Trophoblast cell (in vitro differentiated cells and primary cell): ENCODE measurements at regions not wholly inside any gene's neighbourhood (a gene's known extent, or its start where the extent isn't known, plus 50 kb on each side); places are given as distances from the start of the nearest gene placed in this dataset.

ENCODE experiments used
- DNase-seq, 2 donors: peaks; one replicate each; pipeline ENCODE4 v3.0.0-alpha.2; 2016
- H2AFZ ChIP-seq: 2 replicates; pipeline ENCODE4 v1.6.1; 2013; ENCODE audit warnings: low read length, moderate library complexity, mild to moderate bottlenecking; ENCODE audit not compliant: insufficient read depth, poor library complexity
- H2AK5ac ChIP-seq: 2 replicates; pipeline ENCODE4 v1.6.1; 2013; ENCODE audit warnings: mild to moderate bottlenecking, low read length
- H2BK120ac ChIP-seq: 2 replicates; pipeline ENCODE4 v1.6.1; 2013; ENCODE audit warnings: low read length, mild to moderate bottlenecking, moderate library complexity; ENCODE audit not compliant: insufficient read depth, poor library complexity
- H2BK12ac ChIP-seq: 2 replicates; pipeline ENCODE4 v1.6.1; 2013; ENCODE audit warnings: mild to moderate bottlenecking, low read length, moderate library complexity
- H2BK5ac ChIP-seq: 2 replicates; pipeline ENCODE4 v1.6.1; 2013; ENCODE audit warnings: low read length, low read depth, moderate library complexity, mild to moderate bottlenecking; ENCODE audit not compliant: poor library complexity
- H3K14ac ChIP-seq: 2 replicates; pipeline ENCODE4 v1.6.1; 2013; ENCODE audit warnings: mild to moderate bottlenecking, low read length
- H3K18ac ChIP-seq: 2 replicates; pipeline ENCODE4 v1.6.1; 2013; ENCODE audit warnings: mild to moderate bottlenecking, low read length
- H3K23ac ChIP-seq: 2 replicates; pipeline ENCODE4 v1.6.1; 2013; ENCODE audit warnings: low read length
- H3K27ac ChIP-seq: 2 replicates; pipeline ENCODE4 v1.5.1; 2013; ENCODE audit warnings: low read depth, mild to moderate bottlenecking, inconsistent platforms, low read length, moderate library complexity
- H3K27me3 ChIP-seq: 2 replicates; pipeline ENCODE4 v1.6.1; 2013; ENCODE audit warnings: inconsistent platforms, mild to moderate bottlenecking, low read length, moderate library complexity; ENCODE audit not compliant: insufficient read depth
- H3K36me3 ChIP-seq, 2 experiments: 1 replicate in 1 of 2; 2 replicates in 1 of 2; pipeline ENCODE4 v1.6.1; 2013; ENCODE audit warnings: low read length in 2 of 2, mild to moderate bottlenecking in 2 of 2, moderate library complexity in 1 of 2; ENCODE audit not compliant: insufficient read depth in 2 of 2, control insufficient read depth in 1 of 2
- H3K4ac ChIP-seq: 2 replicates; pipeline ENCODE4 v1.6.1; 2013; ENCODE audit warnings: low read depth, mild to moderate bottlenecking, low read length, moderate library complexity
- H3K4me1 ChIP-seq, 2 experiments: 1 replicate in 1 of 2; 2 replicates in 1 of 2; pipeline ENCODE4 v1.6.1; 2013; ENCODE audit warnings: low read length in 2 of 2, mild to moderate bottlenecking in 2 of 2, moderate library complexity in 1 of 2; ENCODE audit not compliant: insufficient read depth in 2 of 2, control insufficient read depth in 1 of 2
- H3K4me2 ChIP-seq: 2 replicates; pipeline ENCODE4 v1.6.1; 2013; ENCODE audit warnings: inconsistent platforms, mild to moderate bottlenecking, low read length, moderate library complexity
- H3K4me3 ChIP-seq: 2 replicates; pipeline ENCODE4 v1.5.1; 2013; ENCODE audit warnings: mild to moderate bottlenecking, low read depth, low read length, inconsistent platforms
- H3K79me1 ChIP-seq: one replicate; pipeline ENCODE4 v1.6.1; 2013; ENCODE audit warnings: low read length
- H3K79me2 ChIP-seq: 2 replicates; pipeline ENCODE4 v1.6.1; 2013; ENCODE audit warnings: low read length, mild to moderate bottlenecking; ENCODE audit not compliant: control insufficient read depth, insufficient read depth, poor library complexity
- H3K9ac ChIP-seq: 2 replicates; pipeline ENCODE4 v1.6.1; 2013; ENCODE audit warnings: mild to moderate bottlenecking, low read length
- H3K9me3 ChIP-seq: 2 replicates; pipeline ENCODE4 v1.6.1; 2013; ENCODE audit warnings: low read depth, mild to moderate bottlenecking, control low read depth, inconsistent platforms, low read length; ENCODE audit not compliant: insufficient read depth
- H4K12ac ChIP-seq: 2 replicates; pipeline ENCODE4 v1.6.1; 2013; ENCODE audit warnings: low read depth, mild to moderate bottlenecking, low read length, moderate library complexity
- H4K8ac ChIP-seq: 2 replicates; pipeline ENCODE4 v1.6.1; 2013; ENCODE audit warnings: low read depth, mild to moderate bottlenecking, low read length, moderate library complexity
- H4K91ac ChIP-seq: one replicate; pipeline ENCODE4 v1.6.1; 2013; ENCODE audit warnings: low read depth, mild to moderate bottlenecking, low read length, moderate library complexity
- WGBS: extraction: QIAGEN DNeasy Blood & Tissue Kit; methylation state at CpG from one replicate; pipeline ENCODE4 v1.1.7; 2013; ENCODE audit warnings: missing lambda C conversion rate; ENCODE audit not compliant: insufficient read length, insufficient coverage; ENCODE audit errors: extremely low coverage; 5-methylcytosine and 5-hydroxymethylcytosine counted together

DNA sequence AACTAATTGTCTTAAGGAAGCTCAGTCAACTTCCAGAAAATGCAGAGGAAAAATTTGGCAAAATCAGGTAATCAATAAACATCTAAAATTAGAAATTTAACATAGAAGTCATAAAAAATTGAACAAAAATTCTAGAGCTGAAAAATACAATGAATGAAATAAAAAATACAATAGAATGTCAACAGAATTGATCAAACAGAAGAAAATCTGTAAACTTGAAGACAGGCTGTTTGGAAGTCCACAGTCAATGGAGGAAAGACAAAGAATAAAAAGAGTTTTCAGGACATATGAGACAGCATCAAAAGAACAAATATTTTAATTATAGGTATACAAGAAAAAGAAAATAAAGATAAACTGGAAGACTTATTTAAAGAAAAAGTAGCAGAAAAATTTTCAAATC, 469.0 kb downstream of the RWDD3 start:
- no peak overlapping the region for H3K23ac ChIP-seq
- H3K4me3 ChIP-seq: no peak overlapping the region
- no peak for DNase-seq
- no peaks in the 10 kb centered on the region for H3K4me1 ChIP-seq
- no peak overlapping the region for H3K4me2 ChIP-seq
- H3K9ac ChIP-seq: no peak overlapping the region
- H3K4ac ChIP-seq: no peak overlapping the region
- H2BK12ac ChIP-seq: no peak overlapping the region
- no peaks in the 10 kb centered on the region for H3K36me3 ChIP-seq
- no peak overlapping the region for H4K8ac ChIP-seq
- H2AFZ ChIP-seq: no peak overlapping the region
- H3K14ac ChIP-seq: no peak overlapping the region
- H2BK5ac ChIP-seq: no peak overlapping the region
- H4K91ac ChIP-seq: no peak overlapping the region
- H3K18ac ChIP-seq: no peak overlapping the region
- H3K9me3 ChIP-seq: no peaks in the 10 kb centered on the region
- no peak overlapping the region for H4K12ac ChIP-seq
- H3K27ac ChIP-seq: no peak overlapping the region
- no peaks in the 10 kb centered on the region for H3K79me2 ChIP-seq
- H3K27me3 ChIP-seq: no peaks in the 10 kb centered on the region
- H3K79me1 ChIP-seq: no peaks in the 10 kb centered on the region
- no peak overlapping the region for H2BK120ac ChIP-seq
- H2AK5ac ChIP-seq: no peak overlapping the region

DNA sequence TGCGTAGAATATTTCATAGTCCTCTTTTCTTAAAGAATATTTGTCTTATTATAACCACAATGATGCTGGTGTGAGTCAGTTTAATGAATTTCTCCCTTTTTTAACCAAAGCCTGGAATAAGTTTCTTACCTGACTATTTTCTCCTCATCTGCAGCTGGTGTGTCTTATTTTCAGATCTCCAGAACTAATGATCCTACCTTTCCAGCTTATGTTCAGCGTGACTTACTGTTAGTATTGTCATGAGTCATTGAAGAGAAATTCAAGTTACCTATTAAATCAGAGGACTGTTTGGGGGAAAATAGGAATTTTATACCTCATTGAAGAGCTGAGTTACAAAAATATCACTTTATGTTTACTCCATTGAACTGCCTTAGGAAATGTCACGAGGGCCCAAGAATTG, 482.1 kb downstream of the RWDD3 start:
- no peak for DNase-seq
- Histone ChIP-seq H2BK120ac (no peak overlapping the region), H4K91ac (no peak overlapping the region), H2BK12ac (no peak overlapping the region), H3K27me3 (no peaks in the 10 kb centered on the region), H3K23ac (no peak overlapping the region), H3K4ac (no peak overlapping the region), H3K4me3 (no peak overlapping the region), H2AK5ac (no peak overlapping the region), H2BK5ac (no peak overlapping the region), H3K4me1 (no peaks in the 10 kb centered on the region), H3K9me3 (no peaks in the 10 kb centered on the region), H3K9ac (no peak overlapping the region), H3K79me2 (no peaks in the 10 kb centered on the region), H3K14ac (no peak overlapping the region), H2AFZ (no peak overlapping the region), H3K4me2 (no peak overlapping the region), H3K27ac (no peak overlapping the region), H3K18ac (no peak overlapping the region), H4K12ac (no peak overlapping the region), H4K8ac (no peak overlapping the region), H3K36me3 (no peaks in the 10 kb centered on the region), H3K79me1 (no peaks in the 10 kb centered on the region)
- no CpG with 5 or more reads among the region's 3 CpGs for WGBS

DNA sequence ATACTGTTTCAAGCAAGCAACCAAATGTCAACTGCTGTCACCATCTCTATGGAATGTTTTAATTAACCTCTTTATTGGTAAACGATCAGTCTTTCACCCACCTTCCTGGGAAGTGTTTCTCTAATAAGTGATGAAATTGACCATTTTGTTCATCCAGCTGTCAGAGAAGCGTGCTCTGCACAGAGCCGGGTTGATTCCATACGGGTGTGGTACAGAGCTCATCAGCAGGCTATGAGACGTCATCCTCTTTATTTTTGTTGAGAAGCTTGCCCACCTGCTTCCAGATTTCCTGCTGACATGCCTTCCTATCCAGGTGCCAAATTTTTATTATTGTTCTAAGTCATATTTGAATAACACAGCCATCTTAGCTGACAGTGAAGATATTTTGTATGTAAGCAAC, 482.5 kb downstream of the RWDD3 start:
- Histone ChIP-seq H3K14ac (no peak overlapping the region), H2AK5ac (no peak overlapping the region), H3K79me2 (no peaks in the 10 kb centered on the region), H2BK12ac (no peak overlapping the region), H3K27me3 (no peaks in the 10 kb centered on the region), H3K23ac (no peak overlapping the region), H3K4ac (no peak overlapping the region), H4K91ac (no peak overlapping the region), H2BK120ac (no peak overlapping the region), H3K4me2 (no peak overlapping the region), H3K18ac (no peak overlapping the region), H2AFZ (no peak overlapping the region), H3K4me3 (no peak overlapping the region), H3K79me1 (no peaks in the 10 kb centered on the region), H3K4me1 (no peaks in the 10 kb centered on the region), H4K12ac (no peak overlapping the region), H3K9me3 (no peaks in the 10 kb centered on the region), H2BK5ac (no peak overlapping the region), H4K8ac (no peak overlapping the region), H3K9ac (no peak overlapping the region), H3K27ac (no peak overlapping the region), H3K36me3 (no peaks in the 10 kb centered on the region)
- no CpG with 5 or more reads among the region's 5 CpGs for WGBS
- DNase-seq: no peak

DNA sequence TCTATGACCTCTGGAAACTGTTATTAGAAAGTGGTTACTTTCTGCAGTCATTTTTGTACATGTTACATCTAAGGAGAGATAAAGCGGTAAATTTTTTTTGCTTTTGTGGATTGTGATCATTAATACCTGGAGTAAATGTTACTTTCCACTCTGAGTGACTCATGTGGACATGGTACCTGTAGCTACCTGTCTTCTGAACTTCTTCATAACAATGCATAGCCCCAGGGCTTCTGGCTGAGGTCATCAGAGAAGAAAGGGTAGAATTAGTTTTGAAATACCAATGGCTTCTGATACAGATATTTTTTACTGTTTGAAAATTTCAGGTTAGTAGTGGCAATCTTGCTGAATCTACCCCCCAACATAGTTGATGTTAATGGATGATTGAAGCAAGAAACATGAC, 489.3 kb downstream of the RWDD3 start:
- Histone ChIP-seq H3K27ac (no peak overlapping the region), H3K9me3 (no peaks in the 10 kb centered on the region), H3K4me2 (no peak overlapping the region), H3K79me1 (no peaks in the 10 kb centered on the region), H2BK120ac (no peak overlapping the region), H3K79me2 (no peaks in the 10 kb centered on the region), H4K12ac (no peak overlapping the region), H4K91ac (no peak overlapping the region), H2BK12ac (no peak overlapping the region), H2BK5ac (no peak overlapping the region), H3K14ac (no peak overlapping the region), H3K23ac (no peak overlapping the region), H3K27me3 (no peaks in the 10 kb centered on the region), H3K36me3 (no peaks in the 10 kb centered on the region), H3K4me1 (peaks cover 0 to 5% of the 10 kb centered on the region in 2 experiments), H4K8ac (no peak overlapping the region), H2AK5ac (no peak overlapping the region), H3K9ac (no peak overlapping the region), H2AFZ (no peak overlapping the region), H3K4ac (no peak overlapping the region), H3K18ac (no peak overlapping the region), H3K4me3 (no peak overlapping the region)
- WGBS: no CpG with 5 or more reads among the region's 1 CpG
- peak; percentile 51 to 68 for DNase-seq

DNA sequence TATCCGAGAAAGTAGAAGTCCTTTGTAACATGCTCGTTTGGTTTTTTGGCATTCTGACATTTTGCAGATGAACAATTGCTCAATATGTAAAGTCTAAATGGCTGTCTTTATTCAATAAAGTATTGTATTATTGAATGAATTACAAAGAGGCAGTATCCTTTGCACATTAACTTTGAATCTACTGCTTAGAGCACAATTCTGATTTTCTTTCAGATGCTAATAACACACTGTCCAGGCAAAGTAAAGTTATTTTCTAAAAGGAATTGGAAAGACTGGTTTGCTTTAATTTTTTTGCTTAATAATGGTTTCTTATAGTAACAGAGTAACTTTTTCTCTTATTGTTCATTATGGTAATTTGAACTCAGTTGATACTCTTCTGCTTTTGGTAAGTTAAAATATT, 494.8 kb downstream of the RWDD3 start:
- Histone ChIP-seq H2AFZ (no peak overlapping the region), H3K4me2 (no peak overlapping the region), H2BK120ac (no peak overlapping the region), H3K79me2 (no peaks in the 10 kb centered on the region), H3K27ac (no peak overlapping the region), H4K8ac (no peak overlapping the region), H2BK12ac (no peak overlapping the region), H3K36me3 (no peaks in the 10 kb centered on the region), H2AK5ac (no peak overlapping the region), H3K23ac (no peak overlapping the region), H3K4me1 (peaks cover 0 to 5% of the 10 kb centered on the region in 2 experiments), H4K12ac (no peak overlapping the region), H3K4me3 (no peak overlapping the region), H3K9ac (no peak overlapping the region), H4K91ac (no peak overlapping the region), H3K27me3 (no peaks in the 10 kb centered on the region), H3K79me1 (no peaks in the 10 kb centered on the region), H3K18ac (no peak overlapping the region), H3K9me3 (no peaks in the 10 kb centered on the region), H3K4ac (no peak overlapping the region), H2BK5ac (no peak overlapping the region), H3K14ac (no peak overlapping the region)
- no CpG with 5 or more reads among the region's 2 CpGs for WGBS
- no peak for DNase-seq
